ENCODE measurements at regions not wholly inside any gene's neighbourhood (a gene's known extent, or its start where the extent isn't known, plus 50 kb on each side); places are given as distances from the start of the nearest gene placed in this dataset.

DNA sequence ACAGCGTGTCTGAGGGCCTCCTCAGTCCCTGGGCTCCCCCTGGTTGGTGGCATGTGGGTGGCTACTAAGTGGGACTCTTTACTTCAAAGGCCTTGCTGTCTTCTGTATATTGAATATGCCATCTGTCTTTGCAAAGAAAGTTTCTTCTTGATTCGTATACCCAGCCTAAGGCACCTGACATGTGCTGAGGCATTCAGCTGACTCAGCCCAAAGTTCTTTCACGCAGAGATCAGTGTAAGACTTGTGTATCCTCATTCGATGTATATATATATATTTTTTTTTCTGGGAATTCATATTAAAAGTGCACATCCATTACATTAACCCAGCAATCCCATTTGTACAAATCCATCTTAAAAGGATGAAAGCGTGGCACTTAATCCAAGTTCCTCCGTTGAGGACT, 115.1 kb upstream of the PMEPA1 start:
- in situ Hi-C loops (cut with HindIII; ENCODE audit: low sequenced_read_pairs), result no loop called here
- no peak overlapping the region for H3K4me3 ChIP-seq (ENCODE audit: low read depth, low read length)
- TF ChIP-seq, protein P1, sequence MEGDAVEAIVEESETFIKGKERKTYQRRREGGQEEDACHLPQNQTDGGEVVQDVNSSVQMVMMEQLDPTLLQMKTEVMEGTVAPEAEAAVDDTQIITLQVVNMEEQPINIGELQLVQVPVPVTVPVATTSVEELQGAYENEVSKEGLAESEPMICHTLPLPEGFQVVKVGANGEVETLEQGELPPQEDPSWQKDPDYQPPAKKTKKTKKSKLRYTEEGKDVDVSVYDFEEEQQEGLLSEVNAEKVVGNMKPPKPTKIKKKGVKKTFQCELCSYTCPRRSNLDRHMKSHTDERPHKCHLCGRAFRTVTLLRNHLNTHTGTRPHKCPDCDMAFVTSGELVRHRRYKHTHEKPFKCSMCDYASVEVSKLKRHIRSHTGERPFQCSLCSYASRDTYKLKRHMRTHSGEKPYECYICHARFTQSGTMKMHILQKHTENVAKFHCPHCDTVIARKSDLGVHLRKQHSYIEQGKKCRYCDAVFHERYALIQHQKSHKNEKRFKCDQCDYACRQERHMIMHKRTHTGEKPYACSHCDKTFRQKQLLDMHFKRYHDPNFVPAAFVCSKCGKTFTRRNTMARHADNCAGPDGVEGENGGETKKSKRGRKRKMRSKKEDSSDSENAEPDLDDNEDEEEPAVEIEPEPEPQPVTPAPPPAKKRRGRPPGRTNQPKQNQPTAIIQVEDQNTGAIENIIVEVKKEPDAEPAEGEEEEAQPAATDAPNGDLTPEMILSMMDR (IDR thresholded peaks at IDR 0.05; ENCODE audit: low read depth, low read length), result no peak
- no peak for DNase-seq (ENCODE audit: low read depth, low spot score)

DNA sequence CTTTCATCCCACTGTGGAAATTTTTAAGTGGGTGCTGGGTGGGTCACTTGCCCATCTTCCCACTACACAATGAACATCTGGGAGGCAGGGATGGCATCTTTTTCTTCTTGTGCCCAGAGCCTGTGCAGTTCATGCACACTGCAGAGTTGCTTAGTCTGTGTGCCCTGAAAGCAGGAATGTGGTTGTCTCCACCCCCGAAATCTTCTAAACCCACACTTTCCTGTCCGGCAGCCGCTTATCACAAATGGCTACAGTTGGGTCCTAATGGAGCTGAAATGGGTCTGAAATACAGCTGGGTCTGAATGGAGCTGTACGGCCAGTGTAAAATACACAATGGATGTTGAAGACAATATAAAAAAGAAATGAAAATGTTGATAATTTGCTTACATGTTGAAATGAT, 112.1 kb upstream of the PMEPA1 start:
- TF ChIP-seq, protein P1 (IDR thresholded peaks at IDR 0.05; ENCODE audit: low read depth, low read length), result no peak
- in situ Hi-C loops (cut with HindIII; ENCODE audit: low sequenced_read_pairs), result no loop called here
- H3K4me3 ChIP-seq (ENCODE audit: low read depth, low read length), result no peak overlapping the region
- DNase-seq (ENCODE audit: low read depth, low spot score), result no peak

DNA sequence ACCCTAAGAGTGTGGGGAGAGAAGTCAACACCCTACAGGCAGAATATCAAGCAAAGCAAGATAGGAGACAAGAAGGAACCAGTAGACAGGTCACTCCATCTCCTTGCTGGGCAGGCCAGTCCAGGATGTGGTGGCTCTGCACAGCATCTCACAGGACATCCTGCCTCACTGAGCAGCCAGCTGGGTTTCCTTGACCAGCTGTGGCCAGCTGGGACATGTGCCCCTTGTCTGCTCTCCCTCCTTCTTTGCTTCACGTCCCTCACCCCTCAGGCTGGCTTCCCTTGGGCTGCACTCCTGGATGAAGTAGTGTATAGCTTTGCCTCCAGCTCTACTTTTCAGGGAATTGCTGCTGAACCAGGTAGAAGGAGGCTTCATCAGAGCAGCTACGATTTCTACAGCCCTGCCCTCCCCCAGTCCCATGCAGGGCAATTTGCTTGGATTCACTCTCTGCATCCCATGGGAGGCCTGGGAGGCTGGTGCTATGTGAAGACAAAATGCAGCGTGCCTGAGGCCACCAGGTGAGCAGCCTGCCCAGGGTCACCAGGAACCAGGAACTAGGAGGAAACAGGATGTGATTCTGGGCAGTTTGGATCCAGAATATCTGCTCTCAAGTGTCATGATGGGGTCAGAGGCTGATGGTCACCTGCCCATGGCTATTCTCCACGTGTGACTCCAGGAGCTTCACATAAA, 110.0 kb upstream of the PMEPA1 start:
- DNase-seq (ENCODE audit: low read depth, low spot score), result no peak
- TF ChIP-seq, protein P1 (IDR thresholded peaks at IDR 0.05; ENCODE audit: low read depth, low read length), result no peak
- in situ Hi-C loops (cut with HindIII; ENCODE audit: low sequenced_read_pairs), result no loop called here
- H3K4me3 ChIP-seq (ENCODE audit: low read depth, low read length), result no peak overlapping the region

DNA sequence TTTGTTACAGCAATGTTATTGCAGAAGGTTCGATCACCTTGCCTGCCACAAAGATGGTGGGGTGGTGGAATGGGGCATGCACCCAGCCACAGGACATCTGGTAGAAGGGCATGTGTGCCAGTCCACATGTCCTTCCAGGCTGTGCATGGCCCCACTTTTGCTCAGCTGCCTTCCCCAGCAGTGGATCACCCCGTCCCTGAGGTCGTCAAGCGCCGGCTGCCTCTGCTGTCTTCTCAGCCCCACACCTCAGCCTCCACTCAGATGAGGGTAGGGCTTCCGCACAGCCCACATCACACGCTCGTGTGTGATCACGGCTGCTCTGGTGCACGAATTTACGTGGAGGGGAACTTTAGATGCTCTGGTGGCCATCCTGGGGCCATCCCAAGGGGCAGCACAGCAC, 109.5 kb upstream of the PMEPA1 start:
- in situ Hi-C loops (cut with HindIII; ENCODE audit: low sequenced_read_pairs), result no loop called here
- no peak overlapping the region for H3K4me3 ChIP-seq (ENCODE audit: low read depth, low read length)
- TF ChIP-seq, protein P1 (IDR thresholded peaks at IDR 0.05; ENCODE audit: low read depth, low read length), result no peak
- DNase-seq (ENCODE audit: low read depth, low spot score), result no peak

DNA sequence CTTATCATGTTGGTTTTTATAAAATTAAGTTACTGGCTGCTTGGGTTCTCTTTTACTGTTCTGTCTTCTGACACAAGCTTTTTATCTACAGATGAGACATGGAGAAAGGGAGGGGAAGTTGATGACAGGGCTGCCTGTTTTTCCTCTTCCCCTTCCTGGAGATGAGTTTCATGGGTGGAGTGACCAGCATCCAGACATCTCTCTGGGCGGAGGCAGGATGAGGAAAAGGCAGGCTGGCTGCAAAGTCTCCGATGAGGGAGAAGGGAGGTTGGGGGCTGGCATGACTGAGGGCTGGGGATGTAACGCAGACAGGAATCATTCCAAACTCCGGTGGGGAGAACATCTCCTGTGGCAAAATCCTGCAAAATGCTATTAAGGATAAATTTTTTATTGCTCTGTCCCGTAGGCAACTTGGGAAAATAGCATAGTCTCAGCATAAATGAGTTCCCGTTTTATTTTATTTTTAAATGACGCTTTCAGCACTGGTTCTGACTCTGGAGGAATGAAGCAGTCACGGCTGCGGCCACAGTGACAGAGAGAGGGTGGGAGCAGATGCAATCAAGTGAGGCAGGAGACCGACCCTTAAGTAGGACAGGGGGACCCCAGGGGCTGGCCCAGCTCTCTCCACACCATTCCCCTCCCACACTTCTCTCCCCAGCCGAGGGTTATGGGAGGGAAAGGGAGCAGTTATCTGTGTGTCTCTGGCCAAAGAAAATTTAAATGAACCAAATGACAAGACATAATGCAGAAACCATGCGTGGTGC, 108.8 kb upstream of the PMEPA1 start:
- no peak overlapping the region for H3K4me3 ChIP-seq (ENCODE audit: low read depth, low read length)
- in situ Hi-C loops (cut with HindIII; ENCODE audit: low sequenced_read_pairs), result no loop called here
- TF ChIP-seq, protein P1 (IDR thresholded peaks at IDR 0.05; ENCODE audit: low read depth, low read length), result no peak
- DNase-seq (ENCODE audit: low read depth, low spot score), result no peak

DNA sequence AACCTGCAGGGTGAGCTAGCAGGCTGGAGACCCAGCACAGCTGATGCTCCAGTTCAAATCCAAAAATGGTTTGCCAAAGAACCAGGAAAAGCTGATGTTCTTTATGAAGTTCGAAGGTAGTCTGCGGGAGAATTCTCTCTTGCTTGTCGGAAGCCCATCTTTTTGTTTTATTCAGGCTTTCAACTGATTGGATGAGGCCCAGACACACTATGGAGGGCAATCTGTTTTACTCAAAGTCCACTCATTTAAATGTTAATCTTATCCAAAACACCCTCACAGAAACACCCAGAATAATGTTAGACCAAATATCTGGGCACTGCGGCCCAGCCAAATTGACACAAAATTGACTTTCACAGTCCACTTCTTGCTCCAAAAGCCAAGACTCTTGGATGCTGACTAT, 105.6 kb upstream of the PMEPA1 start:
- TF ChIP-seq, protein P1 (IDR thresholded peaks at IDR 0.05; ENCODE audit: low read depth, low read length), result no peak
- in situ Hi-C loops (cut with HindIII; ENCODE audit: low sequenced_read_pairs), result no loop called here
- no peak for DNase-seq (ENCODE audit: low read depth, low spot score)
- H3K4me3 ChIP-seq (ENCODE audit: low read depth, low read length), result no peak overlapping the region
